GM18505 (cell line): ENCODE measurements at regions not wholly inside any gene's neighbourhood (a gene's known extent, or its start where the extent isn't known, plus 50 kb on each side); places are given as distances from the start of the nearest gene placed in this dataset.

ENCODE experiments used
- ATAC-seq: cut with Tn5 transposase; IDR thresholded peaks from one replicate; pipeline ENCODE4 v1.9.1; 2021; ENCODE audit not compliant: unreplicated experiment
- POLR2A ChIP-seq: IDR thresholded peaks from 4 replicates; pipeline ENCODE4 v1.6.1; 2011; ENCODE audit warnings: borderline replicate concordance; ENCODE audit not compliant: insufficient read depth, insufficient read length; ENCODE audit errors: extremely low read depth

DNA sequence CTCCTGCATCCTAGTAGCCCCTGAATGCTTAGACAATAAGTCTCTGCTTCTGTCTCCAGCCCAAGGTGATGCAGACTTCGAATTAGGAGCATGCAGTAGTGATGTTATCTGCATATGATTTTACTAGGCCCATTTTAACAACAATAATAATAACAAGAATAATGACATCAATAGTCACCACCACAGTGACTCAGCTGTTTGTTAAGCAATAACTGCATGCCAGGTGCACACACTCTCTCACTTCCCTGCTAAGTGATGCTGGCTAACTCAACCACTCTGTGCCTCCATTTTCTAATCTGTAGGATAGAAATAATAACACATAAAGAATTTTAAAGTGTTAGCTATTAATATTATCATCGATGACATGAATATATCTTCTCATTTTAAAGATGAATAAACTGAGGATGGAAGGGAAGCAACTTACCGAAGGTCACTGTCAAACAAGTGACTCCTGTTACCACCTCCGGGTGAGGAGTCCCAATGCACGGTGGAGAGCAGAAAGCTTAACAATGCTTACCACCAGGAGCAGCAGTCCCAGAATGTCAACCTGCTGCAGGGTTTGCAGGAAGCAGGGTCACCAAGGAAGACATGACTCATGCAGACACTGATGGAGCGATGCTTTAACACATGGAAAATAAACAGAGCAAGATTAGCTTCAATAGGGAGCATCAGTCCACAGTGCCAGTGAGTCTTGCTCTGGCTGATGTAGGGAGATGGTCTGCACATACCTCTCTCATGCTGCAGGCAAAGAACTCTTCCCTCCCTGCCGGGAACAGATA lies 290.2 kb downstream of the SPATA17 start:
- no peak for ATAC-seq
- no peak for TF ChIP-seq POLR2A

DNA sequence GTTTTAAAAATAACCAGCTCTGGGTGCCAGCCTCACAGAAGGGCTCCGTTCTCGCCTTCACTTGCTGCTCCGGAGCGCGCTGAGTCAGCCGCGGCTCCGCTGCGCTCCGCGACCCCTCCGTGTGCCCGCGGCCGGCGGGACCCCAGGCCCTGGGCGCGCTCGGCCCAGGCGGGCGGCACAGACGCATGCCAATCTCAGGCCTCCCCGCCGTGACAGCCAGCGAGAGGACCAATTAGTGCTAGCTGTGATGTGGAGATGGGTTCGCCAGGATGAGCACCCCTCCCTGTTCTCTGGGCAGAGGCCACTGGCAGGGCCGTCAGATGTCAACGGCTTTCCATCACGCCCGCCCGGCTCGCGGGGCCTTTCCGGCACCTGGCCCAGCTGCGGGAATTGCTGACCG lies 293.8 kb downstream of the SPATA17 start:
- ATAC-seq = no peak
- TF ChIP-seq POLR2A = no peak

DNA sequence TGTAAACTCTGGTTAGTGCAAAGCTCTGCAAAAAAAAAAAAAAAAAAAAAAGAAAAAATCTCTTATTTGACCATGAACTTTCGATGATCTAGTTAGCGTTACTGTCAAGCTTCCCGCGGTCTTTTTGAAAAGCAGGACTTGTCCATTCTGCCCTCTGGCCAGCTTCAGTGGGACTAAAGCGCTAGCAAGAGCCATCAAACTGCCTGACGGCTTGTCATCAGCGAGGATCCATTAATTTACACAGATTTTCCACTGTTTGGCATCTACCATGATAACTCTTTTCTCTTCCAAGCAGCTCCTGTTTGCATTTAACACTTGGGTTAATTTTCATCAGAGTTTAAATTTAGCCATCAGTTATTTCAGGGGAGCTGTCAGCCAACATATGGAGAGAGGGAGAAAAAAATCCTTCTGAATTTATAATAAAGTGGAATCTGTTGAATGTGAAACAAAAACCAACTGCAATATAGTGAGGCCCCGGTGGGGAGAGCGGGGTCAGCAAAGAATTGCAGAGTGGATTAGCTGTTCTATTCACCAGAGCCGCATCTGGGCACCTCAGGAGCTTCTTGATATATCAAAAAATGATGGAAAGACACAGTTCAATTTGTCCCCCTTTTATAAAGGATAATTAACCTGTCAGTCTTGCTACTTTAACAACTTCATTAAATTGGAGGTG lies 298.2 kb downstream of the SPATA17 start:
- ATAC-seq = no peak
- TF ChIP-seq POLR2A = no peak

DNA sequence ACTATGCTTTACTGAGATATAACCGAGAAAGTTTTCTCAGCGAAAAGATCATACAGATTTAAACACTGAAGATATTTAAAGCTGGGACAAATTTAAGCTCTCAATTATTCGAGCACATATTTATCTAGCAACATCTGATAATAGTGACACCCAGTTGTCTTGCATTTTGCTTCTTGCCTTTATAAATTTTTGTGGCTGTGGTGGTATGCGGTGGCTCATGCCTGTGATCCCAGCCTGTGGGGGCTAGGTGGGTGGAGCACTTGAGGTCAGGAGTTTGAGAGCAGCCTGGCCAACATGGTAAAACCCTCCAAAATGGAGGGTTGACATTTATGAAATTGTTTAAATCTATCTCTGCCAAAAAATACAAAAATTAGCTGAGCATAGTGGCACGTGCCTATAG lies 312.2 kb downstream of the SPATA17 start:
- no peak for TF ChIP-seq POLR2A
- no peak for ATAC-seq

DNA sequence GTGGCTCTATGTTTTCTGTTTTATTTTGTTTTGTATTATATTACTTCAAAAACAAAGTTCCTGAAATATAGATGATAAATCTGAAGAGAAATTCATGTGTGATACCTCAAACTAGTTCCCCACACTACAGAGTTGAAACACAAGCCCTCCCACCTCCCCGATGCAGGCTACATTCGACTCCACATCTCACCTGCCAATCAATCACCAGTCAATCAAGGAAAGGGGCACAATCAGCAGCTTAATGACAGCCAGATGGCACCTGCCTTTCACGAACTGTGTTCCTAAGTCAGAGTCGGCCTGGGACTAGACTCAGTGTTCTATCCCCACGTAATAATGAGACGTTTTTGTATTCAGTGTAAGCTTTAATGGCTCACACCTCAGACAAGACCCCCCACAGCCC lies 313.4 kb downstream of the SPATA17 start:
- no peak for TF ChIP-seq POLR2A
- no peak for ATAC-seq

DNA sequence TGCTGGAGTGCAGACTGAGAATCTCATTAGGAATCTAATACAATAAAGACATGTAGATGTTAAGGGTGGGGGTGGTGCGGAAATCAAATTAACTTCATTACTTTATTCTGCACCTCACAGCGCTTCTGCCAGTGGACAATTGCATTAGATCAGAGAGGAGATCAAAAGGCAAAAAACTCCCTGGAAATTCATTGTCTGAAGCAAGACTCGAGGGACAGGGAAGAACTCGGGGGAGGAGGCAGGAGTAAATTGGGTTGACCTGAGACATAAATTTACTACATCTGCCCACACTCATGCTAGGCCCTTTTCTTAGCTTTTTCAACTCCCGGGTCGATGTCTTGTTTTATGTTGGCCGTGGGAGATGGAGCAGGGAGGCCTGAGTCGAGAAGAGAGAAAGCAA lies 315.4 kb downstream of the SPATA17 start:
- no peak for TF ChIP-seq POLR2A
- ATAC-seq = no peak

DNA sequence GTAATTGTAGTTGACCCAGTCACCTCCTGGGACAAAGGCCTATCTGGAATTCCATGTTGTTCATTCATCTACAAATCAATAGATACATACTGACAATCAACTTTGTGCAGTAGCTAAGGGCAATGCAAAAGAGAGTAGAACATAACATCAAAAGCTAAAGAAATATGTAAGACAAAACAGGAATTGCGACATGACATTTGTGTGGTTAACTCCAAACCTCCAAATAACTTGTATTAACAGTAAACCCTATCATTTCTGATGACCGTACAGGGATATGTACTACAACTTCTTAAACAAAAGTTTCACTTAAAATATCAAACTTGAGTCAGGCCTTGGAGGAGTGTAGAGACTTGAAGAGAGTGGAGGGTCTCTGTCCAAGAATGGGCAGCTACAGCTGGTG lies 317.6 kb downstream of the SPATA17 start:
- ATAC-seq = no peak
- no peak for TF ChIP-seq POLR2A

DNA sequence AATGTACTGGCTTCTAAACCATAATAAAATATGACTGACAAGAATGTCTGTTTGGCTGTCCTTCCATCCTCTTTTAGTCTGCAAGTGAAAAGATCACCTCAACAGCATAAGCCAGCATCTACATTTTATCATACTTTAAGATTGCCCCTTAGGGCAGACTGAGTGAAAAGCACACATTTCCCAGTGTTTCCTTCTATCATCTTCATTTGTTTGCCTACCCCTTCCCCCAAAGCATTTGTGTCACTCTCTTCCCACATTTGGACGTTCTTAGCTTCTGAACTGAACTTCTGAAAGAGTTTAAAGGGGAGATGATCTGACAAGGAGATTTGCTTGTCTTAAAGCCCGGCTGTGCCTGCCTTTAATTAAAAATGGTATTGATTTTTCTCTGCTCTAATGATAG lies 322.2 kb downstream of the SPATA17 start:
- ATAC-seq = no peak
- TF ChIP-seq POLR2A = no peak

DNA sequence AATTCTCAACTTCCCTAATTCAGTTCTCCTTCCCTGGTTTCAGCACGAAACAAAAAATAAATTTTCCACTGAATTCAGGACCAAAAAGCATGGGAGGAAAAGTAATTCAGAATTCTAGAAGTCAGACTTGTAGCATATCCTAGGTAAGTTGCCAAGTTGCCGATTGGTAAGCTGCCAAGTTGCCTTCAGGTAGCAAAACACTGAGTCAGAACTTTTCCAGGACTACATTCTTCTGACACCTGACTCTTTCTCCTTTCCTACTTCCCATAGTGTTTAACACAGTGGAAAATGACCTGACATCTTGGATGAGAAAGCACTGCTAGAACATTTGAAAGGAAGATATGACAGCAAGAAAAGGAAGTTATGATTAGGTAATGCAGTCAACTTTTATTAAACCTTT lies 322.8 kb downstream of the SPATA17 start:
- no peak for TF ChIP-seq POLR2A
- no peak for ATAC-seq

DNA sequence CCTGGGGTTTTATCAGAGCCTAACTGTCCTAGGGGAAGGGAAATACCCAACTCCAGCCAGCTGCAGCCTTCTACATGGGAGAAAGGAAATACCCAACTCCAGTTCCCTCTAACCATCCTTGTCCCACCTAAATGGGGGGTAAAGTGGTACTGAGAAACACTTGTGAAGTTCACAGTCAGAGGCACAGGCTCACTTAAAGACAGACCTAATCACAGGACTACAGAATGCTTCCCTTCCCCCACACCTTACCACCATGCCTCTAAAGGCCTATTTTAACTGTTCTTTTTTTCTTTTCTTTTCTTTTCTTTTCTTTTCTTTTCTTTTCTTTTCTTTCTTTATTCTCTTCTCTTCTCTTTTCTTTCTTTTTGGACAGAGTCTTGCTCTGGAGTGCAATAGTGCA lies 324.6 kb downstream of the SPATA17 start:
- TF ChIP-seq POLR2A = no peak
- ATAC-seq = no peak

DNA sequence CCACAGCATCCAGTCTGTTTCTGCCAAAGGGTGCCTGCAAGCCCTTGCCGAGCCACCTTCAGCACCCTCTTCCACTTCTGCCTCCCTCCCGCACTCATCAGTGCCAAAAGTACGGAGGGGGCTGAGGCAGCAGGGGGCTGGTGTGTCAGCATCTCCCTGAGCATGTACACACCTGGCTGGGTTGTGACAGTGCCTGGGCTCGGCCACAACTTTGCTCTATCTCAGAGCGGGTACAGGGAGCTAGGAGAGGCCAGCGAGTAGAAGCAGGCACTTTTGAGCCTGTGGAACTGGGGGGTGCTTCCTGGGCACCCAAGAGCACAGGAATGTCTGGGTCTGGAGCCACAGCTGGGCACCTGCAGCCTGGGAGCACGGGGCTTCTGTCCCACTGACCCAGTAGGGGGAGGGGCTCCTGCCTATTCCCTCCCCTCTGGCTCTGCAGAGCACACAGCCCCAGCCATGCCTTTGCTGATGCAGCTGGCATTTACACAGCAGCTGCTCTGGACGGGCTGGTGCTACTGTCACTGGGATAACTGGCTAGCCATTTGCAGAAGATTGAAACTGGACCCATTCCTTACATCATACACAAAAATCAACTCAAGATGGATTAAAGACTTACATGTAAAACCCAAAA lies 319.8 kb upstream of the RRP15 start:
- ATAC-seq = no peak
- no peak for TF ChIP-seq POLR2A

DNA sequence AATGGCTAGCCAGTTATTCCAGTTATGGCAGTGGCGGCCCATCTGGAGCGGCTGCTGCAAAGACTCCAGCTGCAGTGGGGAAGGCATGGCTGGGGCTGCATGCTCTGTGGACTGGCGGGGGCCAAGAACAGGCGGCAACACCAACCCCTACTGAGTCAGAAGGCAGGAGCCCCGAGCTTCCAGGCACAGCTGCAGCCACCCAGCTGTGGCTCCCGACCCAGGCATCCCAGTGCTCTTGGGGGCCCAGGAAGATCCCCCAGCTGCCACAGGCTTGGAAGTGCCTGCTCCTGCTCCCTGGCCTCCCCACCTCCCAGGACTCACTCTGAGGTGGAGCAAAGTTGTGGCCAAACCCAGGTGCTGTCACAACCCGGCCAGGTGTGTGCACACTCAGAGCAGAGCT lies 317.0 kb upstream of the RRP15 start:
- TF ChIP-seq POLR2A = no peak
- ATAC-seq = no peak

DNA sequence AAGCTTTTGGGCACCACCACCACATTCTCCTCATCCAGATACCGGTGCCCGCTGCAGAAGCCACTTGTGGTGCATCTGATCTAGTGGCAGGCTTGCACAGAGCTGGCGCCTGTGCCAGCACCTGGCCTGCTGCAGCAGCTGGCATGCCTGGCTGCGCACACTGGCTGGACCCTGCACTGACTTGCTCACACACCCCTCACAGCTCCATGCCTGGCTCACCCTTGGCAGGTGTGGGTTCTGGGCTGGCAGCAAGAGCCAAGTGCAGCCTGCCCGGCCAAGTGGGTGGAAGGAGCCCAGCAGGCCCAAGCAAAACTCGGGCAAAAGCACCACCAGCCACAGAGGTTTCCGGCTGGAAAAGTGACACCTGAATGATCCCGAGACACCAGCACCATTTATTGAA lies 315.7 kb upstream of the RRP15 start:
- ATAC-seq = no peak
- no peak for TF ChIP-seq POLR2A

DNA sequence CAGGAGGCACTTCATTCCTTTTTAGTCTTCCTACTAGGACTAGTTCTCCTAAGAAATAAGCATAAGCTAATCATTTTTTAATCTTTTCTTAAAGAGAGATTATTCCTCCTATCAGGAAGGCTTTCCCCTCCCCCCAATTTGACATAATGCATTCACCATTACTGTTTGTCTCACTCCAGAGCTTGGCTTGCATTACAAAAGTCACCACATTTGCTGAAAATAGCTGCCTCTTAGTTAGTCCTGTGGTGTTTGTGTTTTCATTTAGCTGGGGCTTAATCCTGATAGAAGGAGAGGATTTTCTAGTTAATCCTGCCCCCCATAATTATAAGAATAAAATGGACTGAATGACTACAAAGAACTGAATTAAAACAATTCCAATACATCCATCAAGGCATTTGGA lies 307.1 kb upstream of the RRP15 start:
- no peak for TF ChIP-seq POLR2A
- no peak for ATAC-seq
